ENCODE measurements at regions not wholly inside any gene's neighbourhood (a gene's known extent, or its start where the extent isn't known, plus 50 kb on each side); places are given as distances from the start of the nearest gene placed in this dataset.
"Not testable (repeated sequence)": the region's sequence is repeated elsewhere in the genome, so short reads cannot be mapped to it uniquely, and the experiment has no call there.

DNA sequence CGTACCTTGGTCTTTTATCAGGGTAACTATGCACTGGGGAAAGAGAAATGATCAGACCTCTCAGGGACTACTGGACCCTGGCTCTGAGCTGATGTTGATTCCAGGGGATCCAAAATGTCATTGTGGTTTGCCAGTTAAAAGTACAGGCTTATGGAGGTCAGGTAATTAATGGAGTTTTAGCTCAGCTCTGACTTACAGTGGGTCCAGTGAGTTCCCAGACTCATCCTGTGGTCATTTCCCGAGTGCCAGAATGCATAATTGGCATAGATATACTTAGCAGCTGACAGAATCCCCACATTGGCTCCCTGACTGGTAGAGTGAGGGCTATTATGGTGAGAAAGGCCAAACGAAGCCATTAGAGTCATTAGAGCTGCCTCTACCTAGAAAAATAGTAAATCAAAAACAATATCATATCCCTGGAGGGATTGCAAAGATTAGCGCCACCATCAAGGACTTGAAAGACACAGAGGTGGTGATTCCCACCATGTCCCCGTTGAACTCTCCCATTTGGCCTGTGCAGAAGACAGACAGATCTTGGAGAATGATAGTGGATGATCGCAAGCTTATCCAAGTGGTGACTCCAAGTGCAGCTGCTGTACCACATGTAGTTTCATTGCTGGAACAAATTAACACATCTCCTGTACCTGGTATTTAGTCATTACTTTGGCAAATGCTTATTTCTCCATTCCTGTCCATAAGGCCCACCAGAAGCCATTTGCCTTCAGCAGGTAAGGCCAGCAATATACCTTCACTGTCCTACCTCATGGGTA lies 152.4 kb downstream of the THBS2 start:
- DNase-seq (ENCODE audit: low read depth) = no peak

DNA sequence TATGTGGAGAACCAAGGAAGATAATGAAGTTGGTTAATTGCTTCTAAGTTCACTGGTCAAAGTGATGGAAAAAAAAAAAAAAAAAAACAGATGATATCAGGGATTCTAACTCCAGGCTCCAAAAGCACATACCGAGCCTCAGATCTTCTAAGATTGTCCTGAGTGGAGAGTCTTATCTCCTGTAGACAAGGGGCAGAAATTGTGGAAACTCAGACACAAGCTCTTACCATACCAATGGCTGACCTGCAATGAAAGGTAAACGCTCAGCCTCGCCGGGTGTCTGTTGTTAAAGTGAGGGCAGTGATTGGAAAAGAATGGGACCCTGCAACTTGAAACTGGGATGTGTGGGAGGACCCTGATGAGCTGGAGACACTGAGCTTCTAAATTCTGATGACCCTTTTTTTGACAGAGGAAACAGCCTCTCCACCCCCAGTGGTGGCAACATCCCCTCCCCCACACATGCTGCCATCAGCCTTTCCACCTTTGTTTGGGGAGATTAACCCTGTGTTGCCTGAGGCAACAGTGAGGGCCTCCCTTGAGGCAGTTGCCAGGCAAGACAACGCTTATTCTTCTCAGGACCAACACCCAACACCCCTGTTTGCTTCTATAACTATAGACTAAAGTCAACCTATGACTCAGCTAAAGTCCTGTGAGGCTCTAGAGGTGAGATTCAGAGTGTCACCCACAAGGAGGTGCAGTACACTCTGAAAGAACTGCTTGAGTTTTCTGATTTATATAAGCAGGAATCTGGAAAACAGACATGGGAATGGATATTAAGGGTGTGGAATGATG lies 154.0 kb downstream of the THBS2 start:
- no peak for DNase-seq (ENCODE audit: low read depth)

- DNase-seq (ENCODE audit: low read depth) = not testable (repeated sequence)
These were observed 155.0 kb downstream of the THBS2 start for GRCh38 chr6:169098651-169099050.

DNA sequence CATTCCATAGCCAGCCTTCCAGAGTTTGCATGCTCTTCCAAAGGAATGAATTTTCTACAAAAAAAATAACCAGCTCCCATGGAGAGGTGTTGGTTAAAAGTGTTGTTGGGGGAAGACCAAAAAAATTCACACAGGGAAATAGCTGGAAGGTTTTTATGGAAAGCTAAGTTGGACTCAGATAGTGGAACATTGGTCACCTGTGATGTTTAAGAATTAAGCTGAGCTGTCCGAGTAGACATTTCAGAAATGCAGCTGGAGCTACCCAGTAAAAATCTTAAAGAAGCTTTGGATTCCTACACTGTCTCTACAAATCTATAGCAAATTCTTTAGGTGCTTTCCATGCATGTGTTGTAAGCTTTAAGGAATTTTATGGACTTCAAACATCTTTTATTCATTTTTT lies 155.5 kb downstream of the THBS2 start:
- DNase-seq (ENCODE audit: low read depth) = no peak

GRCh38 chr6:169097381-169097959 lies 156.2 kb downstream of the THBS2 start:
- DNase-seq (ENCODE audit: low read depth) = no peak

DNA sequence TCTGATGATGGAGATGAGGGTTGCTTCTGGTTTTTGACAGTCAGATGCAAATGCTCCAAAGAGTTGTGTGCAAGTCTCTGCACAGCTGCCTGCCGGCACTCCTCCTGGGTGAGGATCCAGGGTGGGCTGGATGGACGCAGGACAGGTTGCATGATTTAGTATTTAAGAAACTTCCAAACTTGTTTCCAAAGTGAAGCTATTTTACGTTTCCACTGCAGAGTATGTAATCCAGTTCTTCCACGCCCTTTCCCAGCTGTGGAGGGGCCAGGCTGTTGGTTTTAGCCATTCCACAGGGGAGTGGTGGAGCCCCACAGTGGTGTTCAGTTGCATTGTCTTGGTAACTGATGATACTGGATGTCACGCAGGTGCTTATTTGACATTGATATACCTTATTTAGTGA lies 157.3 kb downstream of the THBS2 start:
- DNase-seq (ENCODE audit: low read depth) = no peak

DNA sequence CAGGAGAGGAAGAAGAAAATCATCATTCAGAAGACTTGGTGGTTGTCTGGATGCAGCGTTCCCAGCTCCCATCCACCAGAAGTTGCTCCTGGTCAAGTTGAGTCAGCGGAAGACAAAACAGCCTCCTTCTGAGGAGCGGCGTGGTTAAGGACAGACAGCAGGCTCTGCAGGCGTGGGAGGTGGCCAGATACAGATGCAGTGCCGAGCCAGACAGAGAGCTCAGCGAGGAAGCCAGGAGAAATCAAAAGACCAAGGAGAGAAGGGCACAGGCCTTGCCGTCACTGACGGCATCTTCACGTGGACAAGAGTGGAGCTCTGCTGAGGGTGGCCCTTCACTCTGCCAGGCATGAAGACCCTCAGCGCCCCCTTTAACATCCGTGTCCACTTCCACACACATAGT lies 158.5 kb downstream of the THBS2 start:
- no peak for DNase-seq (ENCODE audit: low read depth)

- no peak for DNase-seq (ENCODE audit: low read depth)
These were observed 159.1 kb downstream of the THBS2 start for GRCh38 chr6:169094552-169094950.

DNA sequence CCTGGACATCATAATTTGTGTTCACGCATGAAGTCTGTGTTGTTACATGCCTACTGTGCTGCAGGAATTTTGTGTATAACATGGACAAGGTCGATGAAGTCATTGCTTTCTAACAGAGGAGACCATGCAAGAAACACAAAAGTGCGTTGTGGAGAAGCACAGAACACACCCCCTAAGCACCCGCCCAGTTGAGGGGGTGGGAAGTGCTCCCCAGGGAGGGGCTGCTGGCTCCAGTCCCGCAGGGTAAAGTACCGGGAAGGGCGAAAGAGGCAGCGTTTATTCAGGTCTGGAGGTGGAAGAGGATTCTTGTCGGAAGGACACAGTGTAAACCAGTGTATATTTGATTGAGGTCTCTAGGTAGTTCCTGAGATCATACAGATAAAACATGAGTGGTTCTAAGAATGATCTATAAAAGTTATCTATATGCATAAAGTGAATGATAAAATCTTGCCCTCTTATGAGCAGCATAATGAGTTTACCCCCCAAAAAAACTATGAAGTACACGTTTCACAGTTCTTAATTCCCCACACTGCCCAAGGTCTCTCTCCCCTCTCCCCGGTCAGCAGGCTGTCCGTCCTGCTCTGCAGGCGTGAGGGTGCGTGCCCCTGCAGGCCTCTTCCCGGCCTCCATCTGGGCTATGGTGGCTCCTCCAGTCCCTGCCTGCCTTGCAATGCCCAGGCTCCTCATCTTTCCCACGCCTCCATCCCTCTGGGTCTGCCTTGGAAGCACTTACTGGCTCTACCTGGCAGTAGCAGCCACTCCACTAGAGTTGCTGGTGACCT lies 159.7 kb downstream of the THBS2 start:
- DNase-seq (ENCODE audit: low read depth) = no peak

GRCh38 chr6:169093066-169093723 lies 160.5 kb downstream of the THBS2 start:
- no peak for DNase-seq (ENCODE audit: low read depth)

DNA sequence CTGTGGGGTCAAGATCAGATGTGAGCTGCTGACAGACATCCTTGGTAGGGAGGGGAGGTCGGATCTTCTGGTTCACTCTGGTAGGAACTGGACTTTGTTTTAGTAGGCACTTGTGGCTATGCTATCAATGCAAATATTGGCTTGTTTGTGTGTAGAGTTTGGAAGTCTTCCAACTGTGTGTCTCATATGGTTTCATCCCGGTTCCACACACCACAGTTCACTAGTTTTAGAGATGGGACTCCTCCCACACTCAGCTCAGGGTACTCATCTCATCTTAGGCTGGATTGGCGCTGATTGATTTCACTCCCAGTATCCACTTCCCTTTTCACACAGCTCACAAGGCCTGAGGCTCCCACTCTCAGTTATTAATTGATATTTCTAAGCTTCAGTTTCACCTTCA lies 161.3 kb downstream of the THBS2 start:
- DNase-seq (ENCODE audit: low read depth) = no peak

DNA sequence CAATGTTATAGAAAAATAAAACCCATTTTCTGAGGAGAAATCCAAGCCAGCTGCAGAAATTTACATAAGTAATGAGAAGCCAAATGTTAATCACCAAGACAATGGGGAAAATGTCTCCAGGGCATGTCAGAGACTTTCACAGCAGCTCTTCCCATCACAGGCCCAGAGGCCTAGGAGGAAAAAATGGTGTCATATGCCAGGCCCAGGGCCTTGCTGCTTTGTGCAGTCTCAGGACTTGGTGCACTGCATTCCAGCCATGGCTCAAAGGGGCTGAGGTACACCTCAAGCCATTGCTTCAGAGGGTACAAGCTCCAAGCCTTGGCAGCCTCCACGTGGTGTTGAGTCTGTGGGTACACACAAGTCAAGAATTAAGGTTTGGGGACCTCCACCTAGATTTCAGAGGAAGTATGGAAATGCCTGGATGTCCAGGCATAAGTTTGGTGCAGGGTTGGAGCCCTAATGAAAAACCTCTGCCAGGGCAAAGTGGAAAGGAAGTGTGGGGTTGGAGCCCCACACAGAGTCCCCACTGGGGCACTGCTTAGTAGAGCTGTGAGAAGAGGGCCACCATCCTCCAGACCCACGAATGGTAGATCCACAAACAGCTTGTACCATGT lies 163.0 kb downstream of the THBS2 start:
- not testable (repeated sequence) for DNase-seq (ENCODE audit: low read depth)

- no peak for DNase-seq (ENCODE audit: low read depth)
These were observed 164.9 kb downstream of the THBS2 start for GRCh38 chr6:169088762-169089161.

DNA sequence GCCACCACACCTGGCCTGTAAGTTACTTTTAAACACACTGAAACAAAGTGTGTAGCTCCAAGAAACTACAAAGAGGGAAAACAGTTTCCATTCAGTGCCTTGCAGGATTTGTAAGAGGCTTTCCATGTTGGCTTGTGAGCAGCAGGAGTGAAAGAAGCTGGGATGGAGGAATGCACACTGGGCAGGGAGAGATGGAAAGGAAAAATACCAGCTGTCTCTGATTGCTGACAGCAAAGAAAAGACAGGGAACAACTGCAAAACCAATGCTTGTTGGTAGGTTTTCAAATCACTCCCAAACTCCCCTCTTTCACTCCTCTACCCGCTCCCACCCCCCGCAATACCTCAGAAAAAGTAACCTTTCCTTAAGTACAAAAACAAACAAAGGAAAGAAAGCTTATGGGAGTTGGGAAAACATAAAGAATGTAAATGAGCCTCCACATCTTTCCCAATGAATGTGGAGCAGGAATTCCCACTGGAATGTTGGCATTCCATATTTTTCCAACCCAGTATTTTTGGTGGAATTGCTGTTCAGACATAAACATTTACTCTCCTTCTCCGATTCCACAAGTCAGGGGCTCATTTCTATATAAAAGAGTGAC lies 166.1 kb downstream of the THBS2 start:
- no peak for DNase-seq (ENCODE audit: low read depth)

DNA sequence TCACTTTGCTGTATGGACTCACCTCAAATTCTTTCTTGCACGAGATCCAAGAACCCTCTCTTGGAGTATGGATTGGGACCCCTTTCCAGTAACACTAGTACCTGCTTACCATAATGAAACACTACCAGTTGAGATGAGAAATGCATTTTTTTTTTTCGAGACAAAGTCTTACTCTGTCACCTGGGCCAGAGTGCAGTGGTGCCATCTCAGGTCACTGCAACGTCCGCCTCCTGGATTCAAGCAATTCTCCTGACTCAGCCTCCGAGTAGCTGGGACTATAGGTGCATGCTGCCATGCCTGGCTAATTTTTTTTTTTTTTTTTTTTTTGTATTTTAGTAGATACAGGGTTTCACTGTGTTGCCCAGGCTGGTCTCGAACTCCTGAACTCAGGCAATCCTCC lies 167.0 kb downstream of the THBS2 start:
- not testable (repeated sequence) for DNase-seq (ENCODE audit: low read depth)

- no peak for DNase-seq (ENCODE audit: low read depth)
These were observed 167.6 kb downstream of the THBS2 start for GRCh38 chr6:169086020-169086419.

GRCh38 chr6:169085466-169085865 lies 168.2 kb downstream of the THBS2 start:
- DNase-seq (ENCODE audit: low read depth) = no peak

DNA sequence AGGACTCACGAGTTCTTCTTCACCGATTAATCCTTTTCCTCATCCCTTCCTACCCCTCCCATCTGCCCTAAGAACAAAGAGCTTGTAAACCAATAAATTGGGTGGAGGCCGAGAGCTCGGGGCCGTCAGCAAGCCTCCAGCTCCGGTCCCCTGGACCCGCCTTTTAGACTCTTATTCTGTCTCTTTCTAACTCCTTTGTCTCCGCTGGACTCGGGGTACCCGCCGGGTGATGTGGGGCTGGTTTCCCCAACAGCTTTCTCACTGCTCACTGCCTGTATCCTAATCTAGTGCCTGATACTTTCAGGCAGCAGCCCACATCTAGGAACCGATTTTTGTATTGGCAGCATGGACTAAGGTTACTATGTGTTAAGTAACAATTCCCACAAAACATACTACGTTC lies 169.1 kb downstream of the THBS2 start:
- DNase-seq (ENCODE audit: low read depth) = not testable (repeated sequence)

DNA sequence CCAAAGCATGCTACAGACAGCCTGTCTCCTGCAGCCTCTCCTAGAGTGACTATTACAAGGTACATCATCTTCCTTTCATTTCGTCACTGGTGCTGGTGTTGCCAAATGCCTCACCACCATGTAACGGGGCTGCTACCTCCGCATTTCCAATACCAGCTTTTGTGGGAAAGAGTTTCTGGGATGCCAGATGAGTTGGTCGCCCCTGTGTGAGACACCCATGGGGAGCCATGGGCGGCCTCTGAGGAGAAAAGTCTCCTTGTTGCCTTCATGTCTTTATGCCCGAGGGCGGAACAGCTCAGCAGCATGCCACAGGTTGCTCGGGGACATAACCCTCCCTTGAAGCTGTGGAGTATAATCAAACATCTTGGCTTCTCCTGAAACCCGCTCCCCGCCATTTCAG lies 169.6 kb downstream of the THBS2 start:
- DNase-seq (ENCODE audit: low read depth) = no peak

- DNase-seq (ENCODE audit: low read depth) = no peak
These were observed 170.2 kb downstream of the THBS2 start for GRCh38 chr6:169083508-169083874.

Data from GM04504 (cell line).